HepG2 (cell line): ENCODE measurements at regions not wholly inside any gene's neighbourhood (a gene's known extent, or its start where the extent isn't known, plus 50 kb on each side); places are given as distances from the start of the nearest gene placed in this dataset.

ENCODE experiments used
- ATAC-seq: fragments of 200-7000 bp; cut with Tn5 transposase; 3 replicates; pipeline ENCODE4 v1.9.1; 2020; ENCODE audit warnings: mild to moderate bottlenecking, moderate library complexity
- BruUV-seq: library from RNA; stranded (reverse); fragments of 400-500 nt; replicated peaks from 2 replicates; lab custom pipeline; 2021; lab: Mats Ljungman, UMichigan
- CTCF ChIA-PET: fragments of 300-600 bp; formaldehyde crosslinking; extraction: SDS; loops from one replicate; lab custom pipeline; 2021; ENCODE audit warnings: low total read pairs, inconsistent platforms, low intra/inter-chr PET ratio; lab: Yijun Ruan, JAX
- POLR2A ChIA-PET: fragments of 350-600 bp; sonication (Branson Sonifier 250); formaldehyde crosslinking; loops from one replicate; lab custom pipeline; 2020; ENCODE audit warnings: antibody characterized with exemption, inconsistent platforms; lab: Yijun Ruan, JAX
- DNase-seq: peaks from one replicate; pipeline ENCODE4 v3.0.0-alpha.2; 2015; ENCODE audit warnings: low spot score
- FAIRE-seq: peaks from 3 replicates; lab custom pipeline; 2011; peaks lifted over from hg19 to GRCh38; lab: Jason Lieb, UNC
- H2AFZ ChIP-seq: one replicate; pipeline ENCODE4 v1.6.1; 2011; ENCODE audit warnings: low read length, inconsistent platforms
- H3K27ac ChIP-seq: fragments of 300-600 bp; 3 replicates; pipeline ENCODE4 v1.8.0; 2011; ENCODE audit warnings: mixed run types, mild to moderate bottlenecking, mixed read lengths, low read length, inconsistent platforms; ENCODE audit not compliant: insufficient read depth; ENCODE audit errors: extremely low read length
- H3K27me3 ChIP-seq, 2 experiments: fragments of 200-600 bp in 1 of 2; 2 replicates in 1 of 2; 3 replicates in 1 of 2; pipeline versions ENCODE4 v1.6.0 to v1.8.0; 2011; ENCODE audit warnings: low read length in 2 of 2, mild to moderate bottlenecking in 2 of 2, moderate library complexity in 2 of 2, inconsistent platforms in 1 of 2; ENCODE audit not compliant: insufficient read depth in 2 of 2, control insufficient read depth in 1 of 2
- H3K36me3 ChIP-seq, 2 experiments: fragments of 200-600 bp in 1 of 2; replicated peaks in 1 of 2; 2 replicates in 1 of 2; 3 replicates in 1 of 2; pipeline versions ENCODE4 v1.5.1 to v1.8.0; 2011; ENCODE audit warnings: low read length in 2 of 2, inconsistent platforms in 1 of 2; ENCODE audit not compliant: insufficient read depth in 2 of 2, control insufficient read depth in 1 of 2
- H3K4me1 ChIP-seq: 2 replicates; pipeline ENCODE4 v1.5.1; 2012; ENCODE audit warnings: low read length, inconsistent platforms; ENCODE audit not compliant: insufficient read depth
- H3K4me2 ChIP-seq: 2 replicates; pipeline ENCODE4 v1.6.0; 2011; ENCODE audit warnings: low read depth, low read length, inconsistent platforms
- H3K4me3 ChIP-seq, 3 experiments: fragments of 200-600 bp in 1 of 3; sonication (generic), shearing (Covaris generic) in 1 of 3; replicated peaks in 1 of 3; 2 replicates each; pipeline ENCODE4 v1.5.1; 2011 to 2016; ENCODE audit warnings: low read length in 3 of 3, inconsistent platforms in 2 of 3, low read depth in 2 of 3, mild to moderate bottlenecking in 2 of 3, control low read depth in 1 of 3, mixed read lengths in 1 of 3; ENCODE audit not compliant: insufficient read depth in 1 of 3
- H3K79me2 ChIP-seq: one replicate; pipeline ENCODE4 v1.6.1; 2011; ENCODE audit warnings: low read length, inconsistent platforms; ENCODE audit not compliant: insufficient read depth
- H3K9ac ChIP-seq: 2 replicates; pipeline ENCODE4 v1.6.0; 2011; ENCODE audit warnings: mild to moderate bottlenecking, low read depth, low read length, inconsistent platforms; ENCODE audit not compliant: insufficient read depth
- H3K9me3 ChIP-seq: 2 replicates; pipeline ENCODE4 v1.5.1; 2012; ENCODE audit warnings: mild to moderate bottlenecking, low read length
- H4K20me1 ChIP-seq: 2 replicates; pipeline ENCODE4 v1.6.0; 2011; ENCODE audit warnings: inconsistent platforms, mild to moderate bottlenecking, low read length, moderate library complexity; ENCODE audit not compliant: insufficient read depth
- CBX2 ChIP-seq, 2 experiments: fragments of 200-600 bp in 1 of 2; sonication (generic); formaldehyde crosslinking in 1 of 2; IDR thresholded peaks; 2 replicates each; pipeline versions ENCODE4 v1.7.0 to v1.8.1; 2018 to 2022; ENCODE audit warnings: low read depth in 2 of 2, low read length in 1 of 2, mild to moderate bottlenecking in 1 of 2, missing genetic modification reagents in 1 of 2
- RBM22 ChIP-seq: fragments of 200-400 bp; formaldehyde crosslinking; optimal IDR thresholded peaks from 2 replicates; pipeline ENCODE3; 2017; ENCODE audit warnings: mild to moderate bottlenecking, low read length, moderate library complexity
- ZNF280D ChIP-seq: sonication (generic); formaldehyde crosslinking; IDR thresholded peaks from 2 replicates; pipeline ENCODE4 v1.5.1; 2020; ENCODE audit warnings: mild to moderate bottlenecking, missing genetic modification reagents
- WGBS: methylation state at CpG from one replicate; pipeline ENCODE4 v1.1.6; 2017; ENCODE audit warnings: low lambda C conversion rate; 5-methylcytosine and 5-hydroxymethylcytosine counted together
- in situ Hi-C: cut with HindIII; loops from 2 replicates; pipeline ENCODE4 v1.10.0; 2017; ENCODE audit warnings: low pct_unique_long_range_greater_than_20kb; ENCODE audit not compliant: extremely low pct_ligation_motif_present
- intact Hi-C: fragments of 100-400 bp; cut with micrococcal nuclease; formaldehyde crosslinking; loops from one replicate; pipeline ENCODE4 v1.10.0; 2022; ENCODE audit not compliant: unreplicated experiment
- TF ChIP-seq, protein P1 (sequence below): sonication (generic); formaldehyde crosslinking; IDR thresholded peaks from 2 replicates; pipeline ENCODE4 v1.5.1; 2020; ENCODE audit warnings: missing genetic modification reagents, mild to moderate bottlenecking, borderline replicate concordance

DNA sequence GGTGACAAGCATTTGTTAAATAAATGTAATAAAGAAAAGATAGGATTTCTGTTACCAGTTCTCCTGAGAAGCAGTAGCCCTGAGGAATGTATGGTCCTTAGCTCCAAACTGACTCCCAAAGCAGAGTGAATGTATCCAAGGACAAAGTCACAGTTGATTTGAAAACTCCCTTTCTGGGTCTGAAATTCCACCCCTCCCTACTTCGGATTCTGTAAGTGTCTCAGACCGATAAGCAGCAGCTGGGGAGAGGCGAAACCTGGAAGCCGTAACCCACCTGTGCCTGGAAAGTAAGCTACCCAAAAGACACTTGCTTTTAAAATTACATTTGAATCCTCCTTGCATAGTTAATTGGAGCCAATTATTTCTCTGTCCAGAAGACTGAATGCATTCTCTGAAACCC lies 122.9 kb upstream of the FRMD4A start (continued):
- TF ChIP-seq, protein P1, sequence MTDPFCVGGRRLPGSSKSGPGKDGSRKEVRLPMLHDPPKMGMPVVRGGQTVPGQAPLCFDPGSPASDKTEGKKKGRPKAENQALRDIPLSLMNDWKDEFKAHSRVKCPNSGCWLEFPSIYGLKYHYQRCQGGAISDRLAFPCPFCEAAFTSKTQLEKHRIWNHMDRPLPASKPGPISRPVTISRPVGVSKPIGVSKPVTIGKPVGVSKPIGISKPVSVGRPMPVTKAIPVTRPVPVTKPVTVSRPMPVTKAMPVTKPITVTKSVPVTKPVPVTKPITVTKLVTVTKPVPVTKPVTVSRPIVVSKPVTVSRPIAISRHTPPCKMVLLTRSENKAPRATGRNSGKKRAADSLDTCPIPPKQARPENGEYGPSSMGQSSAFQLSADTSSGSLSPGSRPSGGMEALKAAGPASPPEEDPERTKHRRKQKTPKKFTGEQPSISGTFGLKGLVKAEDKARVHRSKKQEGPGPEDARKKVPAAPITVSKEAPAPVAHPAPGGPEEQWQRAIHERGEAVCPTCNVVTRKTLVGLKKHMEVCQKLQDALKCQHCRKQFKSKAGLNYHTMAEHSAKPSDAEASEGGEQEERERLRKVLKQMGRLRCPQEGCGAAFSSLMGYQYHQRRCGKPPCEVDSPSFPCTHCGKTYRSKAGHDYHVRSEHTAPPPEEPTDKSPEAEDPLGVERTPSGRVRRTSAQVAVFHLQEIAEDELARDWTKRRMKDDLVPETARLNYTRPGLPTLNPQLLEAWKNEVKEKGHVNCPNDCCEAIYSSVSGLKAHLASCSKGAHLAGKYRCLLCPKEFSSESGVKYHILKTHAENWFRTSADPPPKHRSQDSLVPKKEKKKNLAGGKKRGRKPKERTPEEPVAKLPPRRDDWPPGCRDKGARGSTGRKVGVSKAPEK: no peak
- TF ChIP-seq ZNF280D (CRISPR knock-in tag): no peak

DNA sequence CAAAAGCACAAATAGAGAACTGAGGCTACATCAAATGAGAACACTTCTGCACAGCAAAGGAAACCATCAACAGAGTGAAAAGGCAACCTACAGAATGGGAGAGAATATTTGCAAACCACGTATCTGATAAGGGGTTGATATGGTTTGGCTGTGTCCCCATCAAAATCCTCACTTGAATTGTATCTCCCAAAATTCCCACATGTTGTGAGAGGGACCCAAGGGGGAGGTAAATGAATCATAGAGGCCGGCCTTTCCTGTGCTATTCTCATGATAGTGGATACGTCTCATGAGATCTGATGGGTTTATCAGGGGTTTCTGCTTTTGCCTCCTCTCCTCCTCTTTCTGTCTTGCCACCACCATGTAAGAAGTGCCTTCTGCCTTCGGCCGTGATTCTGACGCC lies 120.6 kb upstream of the FRMD4A start:
- intact Hi-C loops: no loop called here
- ChIA-PET CTCF (no interaction called here), POLR2A (no interaction called here)
- DNase-seq: no peak
- Histone ChIP-seq H3K9me3 (no peaks in the 10 kb centered on the region), H3K36me3 (no peaks in the 10 kb centered on the region), H3K27ac (no peak overlapping the region), H2AFZ (no peak overlapping the region), H3K4me2 (no peak overlapping the region), H3K27me3 (no peaks in the 10 kb centered on the region), H3K4me3 (no peak overlapping the region), H3K9ac (no peak overlapping the region), H3K4me1 (no peaks in the 10 kb centered on the region), H4K20me1 (no peaks in the 10 kb centered on the region), H3K79me2 (no peaks in the 10 kb centered on the region)
- in situ Hi-C loops: no loop called here
- 41% methylated on average over 6 of the region's 6 CpGs for WGBS
- no peak for ATAC-seq
- BruUV-seq: no TSS peak
- FAIRE-seq: no peak
- TF ChIP-seq CBX2 (IDR thresholded peaks at IDR 0.05; ENCODE audit: low read depth, low read length): no peak
- TF ChIP-seq CBX2 (CRISPR knock-in tag; IDR thresholded peaks at IDR 0.05; ENCODE audit: low read depth): no peak
- no peak for TF ChIP-seq RBM22
